ENCODE measurements at regions not wholly inside any gene's neighbourhood (a gene's known extent, or its start where the extent isn't known, plus 50 kb on each side); places are given as distances from the start of the nearest gene placed in this dataset.

- TF ChIP-seq CTCF (IDR thresholded peaks at IDR 0.05; ENCODE audit: low read length) (no peak), EZH2 (optimal IDR thresholded peaks at IDR 0.05; ENCODE audit: low read depth, low read length) (no peak), EZH2phosphoT487 (IDR thresholded peaks at IDR 0.05; ENCODE audit: low read length) (no peak)
Measured at GRCh38 chr10:131399981-131400380, 88.5 kb upstream of the TCERG1L start.

Data from MM.1S (cell line).